GM19193 (cell line): ENCODE measurements at regions not wholly inside any gene's neighbourhood (a gene's known extent, or its start where the extent isn't known, plus 50 kb on each side); places are given as distances from the start of the nearest gene placed in this dataset.

Experiments
- POLR2A ChIP-seq: IDR thresholded peaks from 4 replicates; pipeline ENCODE4 v1.6.1; 2011; ENCODE audit not compliant: insufficient read depth, insufficient read length; ENCODE audit errors: extremely low read depth

DNA sequence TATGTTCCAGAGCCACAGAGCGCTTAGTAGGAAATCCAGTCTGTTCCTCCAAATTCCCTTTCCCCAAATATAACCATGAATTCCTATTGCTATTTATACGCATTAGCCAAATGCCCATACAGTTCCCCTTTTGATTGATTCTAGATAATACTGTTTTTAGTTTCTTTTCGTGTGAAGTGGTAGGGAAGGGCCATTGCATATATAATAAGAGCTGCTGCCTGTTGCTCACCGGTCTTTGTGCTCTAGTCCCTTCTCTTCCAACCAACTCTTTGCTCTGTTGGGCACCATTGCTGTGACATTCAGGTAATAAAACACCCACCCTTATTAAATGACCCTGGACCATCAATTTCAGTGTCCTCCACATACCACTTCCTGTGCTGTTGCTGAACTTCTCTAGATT is 379.9 kb upstream of the KCNMB2 start:
- no peak for TF ChIP-seq POLR2A

DNA sequence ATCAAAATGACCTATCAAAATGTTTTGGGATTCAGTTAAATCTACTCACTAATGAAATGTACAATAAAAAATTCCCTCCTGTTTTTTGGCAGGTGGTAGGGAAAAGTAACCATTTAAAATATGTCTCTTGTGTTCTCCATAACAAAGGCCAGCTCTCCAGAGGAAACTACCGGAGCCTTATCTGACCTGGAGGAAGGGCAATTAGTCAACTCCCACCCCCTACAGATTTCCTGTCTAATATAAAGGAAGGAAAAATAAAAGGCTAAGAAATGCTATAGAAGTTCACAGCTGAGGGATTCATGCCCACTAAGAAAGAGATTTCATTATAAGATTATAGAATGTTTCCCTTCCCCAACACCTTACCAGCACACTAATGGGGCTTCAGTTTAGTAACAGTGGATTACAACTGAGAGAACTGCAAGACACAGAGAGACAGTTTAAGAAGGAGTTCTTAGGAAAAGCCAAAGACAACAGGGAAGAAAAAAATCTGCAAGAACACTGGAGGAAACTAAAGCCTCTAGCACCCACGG is 376.5 kb upstream of the KCNMB2 start:
- no peak for TF ChIP-seq POLR2A

DNA sequence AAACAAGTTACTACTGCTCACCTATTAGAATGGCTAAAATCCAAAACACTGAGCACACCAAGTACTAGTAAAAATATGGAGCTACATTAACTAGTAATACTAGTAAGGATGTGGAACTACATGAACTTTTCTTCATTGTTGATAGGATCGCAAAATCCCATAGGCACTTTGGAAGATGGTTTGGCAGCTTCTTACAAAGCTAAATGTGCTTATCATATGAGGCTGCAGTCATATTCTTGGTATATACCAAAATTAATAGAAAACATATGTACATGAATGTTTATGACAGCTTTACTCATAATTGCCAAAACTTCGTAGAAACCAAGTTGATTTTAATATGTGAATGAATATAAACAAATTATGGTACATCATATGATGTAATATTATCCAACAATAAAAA is 366.8 kb upstream of the KCNMB2 start:
- TF ChIP-seq POLR2A, result no peak

DNA sequence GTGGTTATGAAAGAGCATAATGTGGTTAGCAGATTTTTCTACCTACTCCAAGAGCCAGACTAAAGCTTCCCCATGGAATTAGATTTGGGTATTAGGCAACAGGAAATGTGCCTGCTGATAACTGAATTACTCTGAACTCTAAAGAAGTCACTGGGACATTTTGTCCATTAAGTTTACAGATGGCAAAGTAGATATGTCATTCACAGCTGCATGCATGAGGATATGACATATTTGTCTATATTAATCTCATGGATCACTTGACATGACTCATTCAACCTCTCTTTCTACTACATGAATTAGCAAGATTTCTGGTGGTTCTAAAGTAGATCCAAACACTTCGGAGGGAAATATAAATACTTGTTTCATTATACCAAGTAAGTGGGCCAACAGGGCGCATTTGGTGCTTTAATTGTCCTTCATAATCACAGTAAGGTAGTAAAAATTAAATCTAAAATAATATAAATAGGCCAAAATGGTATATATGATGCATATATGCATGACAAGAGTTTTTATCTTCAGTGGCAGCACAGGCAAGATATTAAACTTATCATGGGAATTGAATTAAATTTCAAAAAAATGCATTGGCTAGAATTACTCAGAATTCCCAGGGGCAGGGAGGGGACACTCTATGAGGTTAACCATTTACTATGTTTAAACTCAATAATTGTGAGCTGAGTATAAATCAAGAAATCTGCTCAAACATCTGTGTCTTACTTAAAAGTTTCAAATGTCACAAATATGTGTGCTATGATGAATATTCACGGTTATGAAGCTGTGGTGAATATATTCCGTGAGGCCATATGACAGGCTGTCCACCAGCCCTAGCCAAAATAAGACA is 365.3 kb upstream of the KCNMB2 start:
- TF ChIP-seq POLR2A, result no peak

DNA sequence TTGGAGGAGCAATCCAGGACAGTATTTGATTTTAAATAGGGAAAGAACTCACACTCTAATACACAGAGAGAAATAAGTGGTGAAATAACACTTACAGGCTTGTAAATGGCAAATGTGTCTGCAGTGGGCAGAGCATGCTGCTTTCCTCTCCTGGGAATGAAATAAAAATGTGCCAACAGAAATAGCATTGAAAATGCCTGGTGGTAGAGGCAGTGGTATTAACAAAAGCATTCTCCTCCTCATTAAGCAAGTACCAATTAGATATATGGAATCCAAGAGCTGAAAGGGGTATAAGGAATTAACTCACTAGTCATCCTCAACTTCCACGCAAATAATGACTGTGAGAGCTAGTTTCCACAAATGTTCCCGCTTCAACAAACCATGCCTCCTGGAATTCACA is 364.1 kb upstream of the KCNMB2 start:
- no peak for TF ChIP-seq POLR2A

DNA sequence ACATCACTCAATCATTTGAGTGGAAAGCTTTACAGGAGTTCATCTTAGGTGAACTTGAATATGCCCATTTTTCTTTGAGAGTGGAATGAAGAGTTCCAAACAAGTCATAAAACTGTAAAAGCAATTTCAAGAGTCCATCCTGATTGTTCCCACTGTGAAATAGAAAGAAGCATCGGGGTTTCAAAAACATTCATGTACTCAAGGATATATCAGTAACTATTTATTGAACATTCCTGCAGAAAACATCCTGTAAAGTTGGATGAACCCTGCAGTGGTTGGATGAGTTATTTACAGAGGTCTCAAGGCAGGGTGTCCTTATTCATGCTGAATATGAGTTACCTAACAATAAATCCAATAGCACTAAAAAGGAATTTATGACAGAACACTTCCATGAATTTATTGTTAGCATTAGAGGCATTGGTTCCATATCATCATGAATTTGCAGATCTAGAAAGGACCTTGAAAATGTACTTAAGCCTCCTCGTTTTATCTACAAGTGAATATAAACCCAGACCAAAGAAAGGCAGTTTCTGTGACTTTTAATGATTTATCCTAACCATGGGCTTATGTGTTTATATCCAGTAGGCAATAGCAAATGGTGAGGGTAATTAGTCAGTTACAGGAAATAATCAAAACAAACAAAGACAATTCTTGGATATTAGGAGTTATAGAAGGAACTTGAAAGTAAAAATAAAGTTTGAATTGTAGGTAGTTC is 361.9 kb upstream of the KCNMB2 start:
- TF ChIP-seq POLR2A, result no peak

DNA sequence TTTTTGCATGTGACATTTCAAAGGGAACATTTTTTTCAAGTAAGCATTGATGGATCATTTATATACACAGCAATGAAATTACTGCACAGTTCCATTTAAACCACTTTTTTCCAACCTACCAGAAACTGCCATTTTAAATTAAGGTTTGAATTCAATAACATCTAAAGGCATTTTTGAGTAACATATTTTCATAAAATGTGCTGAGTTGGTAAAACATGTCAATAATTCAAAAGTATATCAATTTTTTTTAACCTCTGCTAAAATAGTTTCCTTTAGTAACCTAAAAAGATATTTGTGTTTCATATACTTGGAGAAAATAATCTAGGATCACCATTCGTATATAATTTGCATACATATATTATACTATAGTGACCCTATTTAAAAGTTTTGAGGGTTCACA is 355.1 kb upstream of the KCNMB2 start:
- TF ChIP-seq POLR2A, result no peak

DNA sequence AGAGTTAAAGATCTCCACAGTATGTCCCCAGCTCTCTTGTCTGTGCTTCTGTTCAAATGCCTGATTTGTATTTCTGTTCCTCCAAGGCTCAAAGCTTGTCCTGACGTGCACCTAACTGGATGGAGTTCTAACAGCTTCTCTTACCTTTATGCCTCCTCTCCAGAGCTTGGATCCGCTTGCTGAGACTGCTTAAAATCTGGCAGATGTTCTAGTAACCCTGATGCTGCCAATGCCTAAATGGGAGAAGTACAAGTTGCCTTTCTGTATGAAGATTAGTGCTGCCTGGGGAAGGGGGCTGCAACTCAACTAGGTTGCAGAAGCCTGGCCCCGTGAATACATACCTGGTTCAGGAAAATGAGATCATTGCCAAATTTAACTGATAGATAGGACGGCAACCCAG is 354.5 kb upstream of the KCNMB2 start:
- no peak for TF ChIP-seq POLR2A

DNA sequence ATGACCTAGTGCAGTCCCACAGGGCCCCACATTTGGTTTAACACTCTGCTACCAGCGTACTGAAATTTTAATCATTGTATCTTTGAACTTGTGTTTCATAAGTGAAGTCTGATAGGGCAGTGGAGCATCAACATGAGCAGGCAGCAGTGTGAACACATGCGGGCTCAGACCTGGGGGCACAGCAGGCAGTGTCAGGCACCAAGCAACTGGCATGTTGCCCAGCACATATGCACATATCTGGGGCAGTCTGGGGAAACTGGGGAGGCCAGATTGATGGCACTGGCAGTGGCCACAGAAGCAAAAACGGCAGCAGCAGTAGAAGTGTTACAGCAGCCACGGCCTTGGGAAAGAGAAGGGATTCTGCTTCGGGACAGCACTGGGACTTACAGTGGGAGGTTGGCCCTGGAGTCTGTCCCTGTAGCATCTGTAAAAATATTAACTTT is 353.9 kb upstream of the KCNMB2 start:
- no peak for TF ChIP-seq POLR2A

DNA sequence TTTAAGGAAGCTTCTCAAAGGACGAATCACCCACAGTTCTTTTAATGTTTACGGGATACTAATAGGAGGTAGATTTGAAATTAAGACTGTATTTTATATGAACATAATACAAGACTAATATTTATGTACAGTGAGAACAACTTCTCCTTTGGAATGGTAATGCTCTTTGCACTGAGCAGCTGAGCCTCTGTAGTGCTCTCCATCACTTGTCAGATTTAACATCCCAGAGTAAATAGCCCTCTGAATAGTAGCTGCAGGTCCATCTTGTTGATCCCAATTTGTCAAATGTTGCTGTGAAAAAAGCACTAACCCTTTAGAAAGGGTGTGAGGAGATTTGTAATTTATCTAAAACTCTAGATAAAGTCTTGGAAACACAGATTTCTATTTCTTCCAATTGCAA is 351.4 kb upstream of the KCNMB2 start:
- TF ChIP-seq POLR2A, result no peak

DNA sequence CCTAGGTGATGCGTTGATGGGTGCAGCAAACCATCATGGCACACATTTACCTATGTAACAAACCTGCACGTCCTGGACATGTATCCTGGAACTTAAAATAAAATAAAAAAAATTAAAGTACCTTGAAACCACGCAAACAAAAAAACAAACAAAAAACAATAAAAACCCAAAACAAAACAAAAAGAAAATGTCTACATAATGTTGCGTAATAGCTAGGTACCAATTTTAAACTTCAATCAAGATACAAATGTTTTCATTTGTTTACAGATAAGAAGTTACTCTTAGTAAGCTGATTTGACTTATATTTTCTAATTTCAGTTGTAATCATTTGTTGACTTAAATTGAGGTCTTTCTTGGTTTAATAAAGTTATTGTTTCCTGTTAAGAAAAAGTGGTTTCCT is 349.6 kb upstream of the KCNMB2 start:
- TF ChIP-seq POLR2A, result no peak

DNA sequence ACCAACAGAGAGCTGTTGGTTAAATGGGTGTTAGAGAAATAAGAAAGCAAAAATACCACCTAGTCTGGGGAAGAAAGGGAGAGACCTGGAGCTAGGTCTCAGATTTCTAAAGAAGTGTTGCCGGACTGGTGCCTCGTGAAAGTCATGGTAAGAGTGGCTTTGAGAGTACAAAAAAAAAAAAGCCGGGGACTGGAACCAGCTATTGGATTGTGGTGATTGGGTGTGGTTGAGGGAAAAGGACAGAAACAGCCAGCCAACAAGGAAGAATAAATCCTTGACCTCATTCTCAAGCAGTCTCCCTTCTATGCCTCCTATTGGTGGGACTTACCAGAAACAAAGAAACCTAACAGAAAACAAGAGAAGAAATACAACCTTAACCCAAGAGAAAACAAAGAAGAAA is 346.4 kb upstream of the KCNMB2 start:
- TF ChIP-seq POLR2A, result no peak

DNA sequence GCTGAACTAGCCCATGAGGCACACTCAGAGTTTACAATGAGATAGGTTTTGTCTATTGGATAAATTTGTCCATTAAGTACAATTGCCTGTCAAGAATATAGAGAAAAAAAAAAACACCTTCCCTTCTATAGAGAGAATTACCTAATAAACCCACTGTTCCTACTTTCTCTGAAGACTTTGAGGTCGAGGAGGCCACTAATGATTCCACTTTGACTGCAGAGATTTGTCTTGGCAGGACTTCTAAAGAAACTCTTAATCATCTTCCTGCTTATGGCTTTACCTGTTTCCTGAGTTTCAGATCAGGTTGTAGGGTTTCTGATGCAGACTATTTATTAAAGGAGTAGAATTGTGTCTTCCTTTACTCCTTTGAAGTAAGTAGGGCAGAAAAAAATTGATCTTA is 342.4 kb upstream of the KCNMB2 start:
- TF ChIP-seq POLR2A, result no peak

DNA sequence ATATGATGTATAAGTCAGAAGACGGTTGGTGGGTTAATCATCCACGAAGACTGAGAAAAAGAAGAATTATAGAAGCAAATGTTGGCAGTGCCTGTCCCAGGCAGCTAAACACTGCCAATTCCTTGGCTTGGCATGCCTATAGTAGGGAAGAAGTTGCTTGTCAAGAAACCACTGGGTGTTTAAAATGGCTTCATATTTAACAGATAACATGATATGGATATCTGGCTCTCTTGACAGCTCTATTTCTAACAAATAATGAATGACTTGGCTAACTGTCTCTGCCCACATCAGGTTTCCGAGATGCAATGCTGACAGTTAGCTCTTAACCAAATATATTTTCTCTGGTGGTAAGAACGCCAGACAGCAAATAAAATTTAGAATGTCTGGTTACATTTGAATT is 341.7 kb upstream of the KCNMB2 start:
- no peak for TF ChIP-seq POLR2A

DNA sequence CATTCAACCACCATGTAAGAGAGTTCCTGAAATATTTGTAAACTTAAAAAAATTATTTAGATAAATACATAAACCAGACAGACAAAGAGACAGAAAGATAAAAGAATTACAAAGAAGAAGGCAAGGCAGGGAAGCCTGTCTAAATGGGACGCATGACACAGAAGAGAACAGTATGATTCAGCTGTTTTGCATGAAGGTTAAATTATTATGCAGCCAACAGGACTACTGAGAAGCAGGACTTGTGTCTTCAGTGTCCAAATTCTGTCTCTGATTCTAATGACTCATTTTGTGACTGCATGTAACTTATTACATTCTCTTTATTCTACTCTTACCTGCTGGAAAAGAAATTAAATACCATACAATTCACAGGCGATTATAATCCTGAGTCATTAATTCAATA is 340.4 kb upstream of the KCNMB2 start:
- TF ChIP-seq POLR2A, result no peak

DNA sequence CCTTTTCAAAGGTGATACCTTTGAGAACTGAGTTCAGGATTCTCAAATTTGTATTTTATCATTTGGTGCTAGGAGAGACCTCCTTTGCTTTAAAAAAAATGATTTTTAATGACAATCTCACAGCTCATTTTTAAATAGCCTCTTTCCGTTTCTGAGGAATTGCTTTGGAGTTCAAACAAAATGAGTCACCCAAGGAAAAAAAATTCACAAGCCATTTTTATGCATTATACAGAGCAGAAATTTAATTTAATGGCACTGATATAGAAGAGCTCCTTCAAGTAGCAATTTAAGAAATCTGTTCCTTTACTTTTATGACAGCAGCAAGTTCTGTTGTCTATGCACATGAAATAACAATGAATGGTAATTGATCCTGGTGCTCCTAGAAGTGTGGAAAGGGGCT is 337.9 kb upstream of the KCNMB2 start:
- no peak for TF ChIP-seq POLR2A
